Mesodermal cell (in vitro differentiated cells): ENCODE measurements at regions not wholly inside any gene's neighbourhood (a gene's known extent, or its start where the extent isn't known, plus 50 kb on each side); places are given as distances from the start of the nearest gene placed in this dataset.

ENCODE experiments used
- H3K27ac ChIP-seq: 2 replicates; pipeline ENCODE4 v1.7.0; 2013; ENCODE audit warnings: mild to moderate bottlenecking, low read depth, low read length, moderate library complexity; ENCODE audit not compliant: severe bottlenecking
- H3K36me3 ChIP-seq: 2 replicates; pipeline ENCODE4 v1.7.1; 2013; ENCODE audit warnings: mild to moderate bottlenecking, low read length, moderate library complexity; ENCODE audit not compliant: control insufficient read depth, insufficient read depth
- H3K4me1 ChIP-seq: one replicate; pipeline ENCODE4 v1.7.1; 2013; ENCODE audit warnings: mild to moderate bottlenecking, low read length; ENCODE audit not compliant: insufficient read depth, control insufficient read depth, poor library complexity, severe bottlenecking
- H3K4me3 ChIP-seq: 2 replicates; pipeline ENCODE4 v1.7.0; 2013; ENCODE audit warnings: low read length, control low read depth, mild to moderate bottlenecking; ENCODE audit not compliant: insufficient read depth, poor library complexity, severe bottlenecking; ENCODE audit errors: extremely low read depth
- H3K9me3 ChIP-seq: 2 replicates; pipeline ENCODE4 v1.7.1; 2013; ENCODE audit warnings: mild to moderate bottlenecking, low read length, moderate library complexity; ENCODE audit not compliant: control insufficient read depth
- WGBS, 2 experiments: methylation state at CpG; one replicate each; pipeline ENCODE4 v1.1.5; 2013; ENCODE audit warnings: missing lambda C conversion rate in 2 of 2; ENCODE audit not compliant: insufficient coverage in 2 of 2; 5-methylcytosine and 5-hydroxymethylcytosine counted together

DNA sequence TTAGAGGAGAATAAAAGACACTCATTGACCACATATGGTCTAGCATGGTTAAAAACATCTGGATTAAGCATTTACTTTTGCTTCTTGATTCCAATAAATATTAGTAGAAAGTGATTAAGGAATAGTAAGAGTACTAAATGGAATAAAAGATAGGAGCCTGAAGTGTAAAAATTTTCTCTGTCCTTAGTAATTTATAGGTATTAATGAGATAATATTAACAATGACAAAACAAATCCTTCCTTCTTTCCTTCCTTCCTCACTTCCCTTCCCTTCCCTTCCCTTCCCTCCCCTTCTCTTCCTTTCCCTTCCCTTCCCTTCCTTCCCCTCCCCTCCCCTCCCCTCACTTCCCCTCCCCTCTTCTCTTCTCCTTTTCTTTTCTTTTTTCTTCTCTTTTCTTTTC is 797.5 kb upstream of the NRXN1 start:
- H3K4me3 ChIP-seq, result no peak overlapping the region
- H3K9me3 ChIP-seq, result no peaks in the 10 kb centered on the region
- H3K27ac ChIP-seq, result no peak overlapping the region
- H3K36me3 ChIP-seq, result no peaks in the 10 kb centered on the region
- no peaks in the 10 kb centered on the region for H3K4me1 ChIP-seq

DNA sequence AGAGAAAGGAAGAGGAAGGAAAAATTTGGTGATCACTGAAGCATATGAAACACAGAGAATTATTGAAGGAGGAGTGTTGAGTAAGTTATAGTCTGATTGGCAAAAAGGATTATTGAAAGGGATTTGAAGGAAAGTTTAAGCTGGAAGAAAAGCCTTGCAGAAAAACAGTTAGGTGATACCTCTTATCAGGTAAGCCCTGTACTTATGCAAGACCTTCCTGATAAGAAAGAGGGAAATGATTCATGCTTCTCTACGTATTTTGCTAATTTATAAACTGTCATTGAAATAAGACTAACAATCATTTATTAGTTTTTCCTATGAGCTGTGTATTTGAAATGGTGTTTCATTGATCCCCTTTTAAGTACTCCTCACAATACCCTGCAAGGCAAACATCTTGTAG is 793.9 kb upstream of the NRXN1 start:
- no CpG with 5 or more reads among the region's 1 CpG for WGBS, 2 experiments
- Histone ChIP-seq H3K4me1 (no peaks in the 10 kb centered on the region), H3K9me3 (no peaks in the 10 kb centered on the region), H3K27ac (no peak overlapping the region), H3K36me3 (no peaks in the 10 kb centered on the region), H3K4me3 (no peak overlapping the region)

DNA sequence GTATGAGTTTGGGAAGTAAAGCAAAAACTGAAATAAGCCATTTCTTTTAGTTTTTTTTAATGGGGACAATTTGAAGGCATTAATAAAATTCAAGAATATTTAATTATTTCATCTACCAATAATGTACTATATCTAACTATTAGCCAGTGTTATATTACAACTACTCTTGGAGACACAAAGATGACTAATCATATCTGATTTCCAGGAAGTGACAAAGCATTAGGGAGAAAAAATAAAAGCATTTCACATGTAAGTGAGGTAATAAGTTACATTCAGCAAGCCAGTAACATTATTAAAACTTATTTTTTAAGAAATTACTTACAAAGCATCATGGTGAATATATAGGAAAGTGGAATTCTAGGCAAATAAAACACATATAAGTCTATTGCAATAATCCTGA is 781.3 kb upstream of the NRXN1 start:
- no peaks in the 10 kb centered on the region for H3K4me1 ChIP-seq
- no peaks in the 10 kb centered on the region for H3K36me3 ChIP-seq
- H3K9me3 ChIP-seq, result no peaks in the 10 kb centered on the region
- no peak overlapping the region for H3K27ac ChIP-seq
- no peak overlapping the region for H3K4me3 ChIP-seq

- no peaks in the 10 kb centered on the region for H3K4me1 ChIP-seq
Observed at GRCh38 chr2:51812138-51812866, 780.4 kb upstream of the NRXN1 start.

DNA sequence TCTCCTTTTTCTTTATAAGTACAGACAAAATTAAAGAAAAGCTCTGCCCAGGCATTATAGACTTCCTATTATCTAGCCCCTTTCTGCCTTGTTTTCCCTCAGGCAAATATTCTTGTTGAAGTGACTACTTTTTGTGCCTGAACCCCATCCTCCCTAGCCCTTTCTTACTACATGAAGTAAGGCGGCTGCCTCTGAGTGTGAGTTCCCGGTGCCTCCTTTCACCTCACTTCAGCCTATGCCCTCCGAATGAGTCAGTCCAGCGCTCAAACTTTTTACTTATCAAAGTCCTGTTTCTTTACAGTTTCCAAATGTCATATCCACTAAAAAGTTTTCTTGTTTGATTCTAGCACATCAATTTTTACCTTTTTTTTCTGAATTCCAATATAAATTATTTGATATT is 778.3 kb upstream of the NRXN1 start:
- Histone ChIP-seq H3K4me3 (no peak overlapping the region), H3K4me1 (no peaks in the 10 kb centered on the region), H3K9me3 (no peaks in the 10 kb centered on the region), H3K36me3 (no peaks in the 10 kb centered on the region), H3K27ac (no peak overlapping the region)
- WGBS, 2 experiments, result 86 to 94% methylated on average over 4 of the region's 4 CpGs

More at GRCh38 chr2:51812138-51812866, 780.4 kb upstream of the NRXN1 start:
- Histone ChIP-seq H3K4me3 (no peak overlapping the region), H3K36me3 (no peaks in the 10 kb centered on the region), H3K9me3 (no peaks in the 10 kb centered on the region), H3K27ac (no peak overlapping the region)
- no CpG with 5 or more reads among the region's 9 CpGs for WGBS, 2 experiments

- H3K9me3 ChIP-seq, result no peaks in the 10 kb centered on the region
- H3K4me1 ChIP-seq, result no peaks in the 10 kb centered on the region
- H3K27ac ChIP-seq, result no peak overlapping the region
- WGBS, 2 experiments, result 86 to 93% methylated on average over 3 of the region's 4 CpGs
- no peaks in the 10 kb centered on the region for H3K36me3 ChIP-seq
- no peak overlapping the region for H3K4me3 ChIP-seq
Observed at GRCh38 chr2:51807229-51807628, 775.3 kb upstream of the NRXN1 start.

GRCh38 chr2:51795248-51795888 is 763.4 kb upstream of the NRXN1 start:
- 76 to 81% methylated on average over 4 to 5 of the region's 6 CpGs for WGBS, 2 experiments

GRCh38 chr2:51791496-51791895 is 759.6 kb upstream of the NRXN1 start:
- Histone ChIP-seq H3K36me3 (no peaks in the 10 kb centered on the region), H3K4me1 (no peaks in the 10 kb centered on the region), H3K27ac (no peak overlapping the region), H3K4me3 (no peak overlapping the region), H3K9me3 (no peaks in the 10 kb centered on the region)
- WGBS, 2 experiments, result 100% methylated on average over 1 of the region's 3 CpGs; no CpG with 5 or more reads in 1 of the 2 experiments

More at GRCh38 chr2:51795248-51795888, 763.4 kb upstream of the NRXN1 start:
- no peak overlapping the region for H3K27ac ChIP-seq
- H3K9me3 ChIP-seq, result no peaks in the 10 kb centered on the region
- H3K4me3 ChIP-seq, result no peak overlapping the region
- no peaks in the 10 kb centered on the region for H3K36me3 ChIP-seq
- H3K4me1 ChIP-seq, result no peaks in the 10 kb centered on the region

- H3K27ac ChIP-seq, result no peak overlapping the region
- 100% methylated on average over 1 of the region's 2 CpGs for WGBS, 2 experiments
- no peaks in the 10 kb centered on the region for H3K36me3 ChIP-seq
- H3K4me3 ChIP-seq, result no peak overlapping the region
- H3K9me3 ChIP-seq, result no peaks in the 10 kb centered on the region
- H3K4me1 ChIP-seq, result no peaks in the 10 kb centered on the region
Observed at GRCh38 chr2:51790854-51791253, 758.9 kb upstream of the NRXN1 start.

- Histone ChIP-seq H3K36me3 (no peaks in the 10 kb centered on the region), H3K4me1 (no peaks in the 10 kb centered on the region), H3K9me3 (no peaks in the 10 kb centered on the region), H3K4me3 (no peak overlapping the region), H3K27ac (no peak overlapping the region)
- 80 to 100% methylated on average over 1 of the region's 2 CpGs for WGBS, 2 experiments
Observed at GRCh38 chr2:51789918-51790317, 758.0 kb upstream of the NRXN1 start.
